GM18868 (cell line): ENCODE measurements at regions not wholly inside any gene's neighbourhood (a gene's known extent, or its start where the extent isn't known, plus 50 kb on each side); places are given as distances from the start of the nearest gene placed in this dataset.

Experiments used
- ATAC-seq: cut with Tn5 transposase; IDR thresholded peaks from one replicate; pipeline ENCODE4 v1.9.1; 2021; ENCODE audit warnings: mild to moderate bottlenecking, moderate library complexity; ENCODE audit not compliant: unreplicated experiment

GRCh38 chr12:92213166-92213565, 67.5 kb upstream of the BTG1 start:
- no peak for ATAC-seq

GRCh38 chr12:92210071-92210470, 64.4 kb upstream of the BTG1 start:
- peak; percentile 64 for ATAC-seq

DNA sequence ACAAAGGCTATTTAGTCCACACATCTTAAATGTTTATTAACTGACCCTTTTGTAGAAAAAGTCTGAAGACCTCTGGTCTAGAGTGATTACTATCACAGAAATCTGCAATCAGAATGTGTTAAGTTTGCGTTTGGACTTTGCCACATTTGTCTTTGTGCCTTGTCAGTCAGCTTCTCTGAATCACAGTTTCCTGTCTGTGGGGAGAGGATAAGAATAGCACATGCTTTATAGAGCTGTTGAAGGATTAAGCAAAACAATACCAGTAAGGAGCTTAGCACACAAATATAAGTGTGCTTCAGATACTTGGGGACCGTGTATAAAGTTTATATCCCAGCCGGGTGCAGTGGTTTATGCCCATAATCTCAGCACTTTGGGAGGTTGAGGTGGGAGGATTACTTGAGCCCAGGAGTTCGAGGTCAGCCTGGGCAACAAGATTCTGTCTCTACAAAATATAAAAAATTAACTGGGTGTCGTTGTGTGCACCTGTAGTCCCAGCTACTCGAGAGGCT, 63.0 kb upstream of the BTG1 start:
- peak; percentile 74 for ATAC-seq

- no peak for ATAC-seq
Observed at GRCh38 chr12:92206596-92206995, 61.0 kb upstream of the BTG1 start.

DNA sequence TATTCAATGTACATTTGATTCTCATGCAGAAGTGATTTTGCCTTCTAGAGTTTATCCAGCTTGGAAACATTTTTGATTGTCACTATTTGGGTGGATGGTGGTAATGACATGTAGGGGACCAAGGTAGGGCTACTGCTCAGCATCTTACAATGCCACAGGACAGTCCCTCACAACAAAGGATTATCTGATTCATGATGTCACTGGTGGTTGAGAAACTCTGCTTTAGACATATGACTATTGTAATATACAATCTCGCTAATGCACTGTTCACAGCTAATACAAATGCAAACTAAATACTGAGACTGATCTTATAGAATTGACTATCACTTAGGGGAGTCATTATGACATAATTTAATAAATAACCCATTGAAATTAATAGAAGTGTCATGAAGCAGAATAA, 60.4 kb upstream of the BTG1 start:
- no peak for ATAC-seq

DNA sequence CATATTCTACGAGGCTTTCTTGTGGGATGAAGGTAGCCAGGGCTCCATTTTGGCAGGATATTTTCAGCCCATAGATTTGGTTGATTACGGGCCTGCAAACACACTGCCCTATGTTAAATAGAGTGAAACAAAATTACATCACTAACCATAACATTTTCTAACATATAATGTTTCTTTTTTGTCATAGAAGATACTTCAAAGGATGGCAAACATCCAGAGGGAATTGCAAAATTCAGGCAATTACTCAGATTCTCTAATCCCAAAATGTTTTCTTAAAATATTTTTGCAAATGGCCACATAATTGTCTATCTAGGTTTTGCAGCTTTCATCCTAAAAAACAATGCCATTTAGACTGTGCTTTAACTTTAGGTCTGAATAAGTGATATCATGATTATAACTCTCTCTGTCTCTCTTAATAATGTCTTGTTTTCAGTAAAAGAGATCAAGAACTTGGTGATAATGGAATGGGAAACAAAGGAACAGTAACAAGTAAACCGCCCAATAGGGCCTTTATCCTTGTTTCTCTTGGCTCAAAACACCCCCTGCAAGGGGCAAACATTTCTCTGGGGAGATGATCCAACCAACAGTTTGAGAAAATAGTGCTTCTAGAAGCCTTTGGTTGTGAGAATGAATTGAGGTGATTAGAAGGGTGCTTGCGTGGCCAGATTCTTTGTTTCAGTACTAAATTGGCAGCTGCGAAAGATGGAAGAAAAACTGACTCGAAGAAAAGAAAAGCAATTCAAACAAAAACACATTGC, 54.4 kb upstream of the BTG1 start:
- ATAC-seq = no peak

GRCh38 chr12:92197815-92198214, 52.2 kb upstream of the BTG1 start:
- ATAC-seq = no peak

DNA sequence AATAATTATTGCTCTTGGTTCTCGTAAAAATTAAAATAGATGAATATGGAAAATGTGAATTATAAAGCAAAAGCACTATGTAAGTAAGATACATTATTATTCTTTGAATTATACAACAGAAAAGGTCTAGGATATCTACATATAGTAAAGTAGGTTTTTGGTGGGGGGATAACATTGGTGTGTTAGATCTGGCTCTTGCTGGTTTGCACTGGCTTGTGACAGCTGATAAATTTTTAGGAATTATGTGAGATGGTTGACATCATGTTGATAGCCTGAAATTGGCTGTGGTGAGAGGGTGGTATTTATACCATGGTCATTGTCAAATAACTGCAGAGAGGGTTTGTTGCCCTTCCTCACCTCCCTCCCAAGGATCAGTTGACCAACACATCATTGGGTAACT, 50.7 kb upstream of the BTG1 start:
- no peak for ATAC-seq
